ENCODE measurements at regions not wholly inside any gene's neighbourhood (a gene's known extent, or its start where the extent isn't known, plus 50 kb on each side); places are given as distances from the start of the nearest gene placed in this dataset.

- Histone ChIP-seq H3K9ac (ENCODE audit: extremely low read depth, low read length, poor library complexity, severe bottlenecking) (no peak overlapping the region), H3K4me3 (ENCODE audit: low read length) (no peak overlapping the region), H3K27me3 (ENCODE audit: control insufficient read depth, insufficient read depth, low read length, poor library complexity, severe bottlenecking) (no peaks in the 10 kb centered on the region), H3K27ac (ENCODE audit: low read depth, low read length) (no peak overlapping the region), H3K4me1 (ENCODE audit: control insufficient read depth, insufficient read depth, low read length) (peaks cover 11% of the 10 kb centered on the region), H3K9me3 (ENCODE audit: control insufficient read depth, low read length) (peaks cover 11% of the 10 kb centered on the region), H3K36me3 (ENCODE audit: control insufficient read depth, insufficient read depth, low read length) (no peaks in the 10 kb centered on the region)
- Mint-ChIP-seq H3K27ac (no peak overlapping the region), H3K4me3 (no peak overlapping the region), H3K36me3 (ENCODE audit: low read depth) (no peaks in the 10 kb centered on the region), H3K9me3 (peaks cover 10% of the 10 kb centered on the region), H3K4me1 (peaks cover 18% of the 10 kb centered on the region), H3K27me3 (ENCODE audit: insufficient read depth) (no peaks in the 10 kb centered on the region)
- no peak for DNase-seq
- WGBS, 2 experiments (ENCODE audit: insufficient coverage in 1 of 2, insufficient read length in 1 of 2): 87 to 93% methylated on average over 3 of the region's 3 CpGs
- TF ChIP-seq CTCF (conservative IDR thresholded peaks at IDR 0.05): no peak
Observed at GRCh38 chr5:68375540-68375939, 160.0 kb downstream of the PIK3R1 start.

- Histone ChIP-seq H3K9ac (ENCODE audit: extremely low read depth, low read length, poor library complexity, severe bottlenecking) (no peak overlapping the region), H3K4me1 (ENCODE audit: control insufficient read depth, insufficient read depth, low read length) (peaks cover 11% of the 10 kb centered on the region), H3K27ac (ENCODE audit: low read depth, low read length) (no peak overlapping the region), H3K4me3 (ENCODE audit: low read length) (no peak overlapping the region), H3K9me3 (ENCODE audit: control insufficient read depth, low read length) (peaks cover 11% of the 10 kb centered on the region), H3K36me3 (ENCODE audit: control insufficient read depth, insufficient read depth, low read length) (no peaks in the 10 kb centered on the region), H3K27me3 (ENCODE audit: control insufficient read depth, insufficient read depth, low read length, poor library complexity, severe bottlenecking) (no peaks in the 10 kb centered on the region)
- peaks cover 10% of the 10 kb centered on the region for H3K9me3 Mint-ChIP-seq
- WGBS, 2 experiments (ENCODE audit: insufficient coverage in 1 of 2, insufficient read length in 1 of 2): 91 to 95% methylated on average over 4 to 6 of the region's 6 CpGs
- no peak for TF ChIP-seq CTCF (conservative IDR thresholded peaks at IDR 0.05)
- no peak overlapping the region for H3K4me3 Mint-ChIP-seq
- H3K27ac Mint-ChIP-seq: no peak overlapping the region
- peaks cover 18% of the 10 kb centered on the region for H3K4me1 Mint-ChIP-seq
- no peaks in the 10 kb centered on the region for H3K36me3 Mint-ChIP-seq (ENCODE audit: low read depth)
- no peaks in the 10 kb centered on the region for H3K27me3 Mint-ChIP-seq (ENCODE audit: insufficient read depth)
- no peak for DNase-seq
Observed at GRCh38 chr5:68376935-68377334, 161.4 kb downstream of the PIK3R1 start.

- Mint-ChIP-seq H3K36me3 (ENCODE audit: low read depth) (no peaks in the 10 kb centered on the region), H3K27me3 (ENCODE audit: insufficient read depth) (no peaks in the 10 kb centered on the region), H3K27ac (no peak overlapping the region), H3K4me1 (peaks cover 18% of the 10 kb centered on the region), H3K9me3 (peaks cover 10% of the 10 kb centered on the region), H3K4me3 (no peak overlapping the region)
- no peak for DNase-seq
- Histone ChIP-seq H3K4me3 (ENCODE audit: low read length) (no peak overlapping the region), H3K4me1 (ENCODE audit: control insufficient read depth, insufficient read depth, low read length) (peaks cover 11% of the 10 kb centered on the region), H3K9ac (ENCODE audit: extremely low read depth, low read length, poor library complexity, severe bottlenecking) (no peak overlapping the region), H3K36me3 (ENCODE audit: control insufficient read depth, insufficient read depth, low read length) (no peaks in the 10 kb centered on the region), H3K9me3 (ENCODE audit: control insufficient read depth, low read length) (peaks cover 11% of the 10 kb centered on the region), H3K27ac (ENCODE audit: low read depth, low read length) (no peak overlapping the region), H3K27me3 (ENCODE audit: control insufficient read depth, insufficient read depth, low read length, poor library complexity, severe bottlenecking) (no peaks in the 10 kb centered on the region)
- 95 to 100% methylated on average over 3 to 4 of the region's 4 CpGs for WGBS, 2 experiments (ENCODE audit: insufficient coverage in 1 of 2, insufficient read length in 1 of 2)
- TF ChIP-seq CTCF (conservative IDR thresholded peaks at IDR 0.05): no peak
Observed at GRCh38 chr5:68377733-68378132, 162.2 kb downstream of the PIK3R1 start.
